K562 (cell line): ENCODE measurements at regions not wholly inside any gene's neighbourhood (a gene's known extent, or its start where the extent isn't known, plus 50 kb on each side); places are given as distances from the start of the nearest gene placed in this dataset.

ENCODE experiments used
- ATAC-seq: fragments of 200-7000 bp; cut with Tn5 transposase; 3 replicates; pipeline ENCODE4 v1.9.1; 2020; ENCODE audit warnings: moderate library complexity
- BruUV-seq: library from RNA; stranded (reverse); fragments of 400-500 nt; replicated peaks from 2 replicates; lab custom pipeline; 2021; lab: Mats Ljungman, UMichigan
- CTCF ChIA-PET: fragments of 300-600 bp; formaldehyde crosslinking; extraction: SDS; loops from one replicate; lab custom pipeline; 2021; ENCODE audit warnings: low intra/inter-chr PET ratio; lab: Yijun Ruan, JAX
- POLR2A ChIA-PET: fragments of 300-600, 350-650 bp; sonication (Branson Sonifier 250); formaldehyde crosslinking; extraction: SDS; loops from one replicate; lab custom pipeline; 2021; ENCODE audit warnings: antibody characterized with exemption, inconsistent platforms; lab: Yijun Ruan, JAX
- DNase-seq, 4 experiments: peaks; one replicate each; pipeline versions ENCODE4 v3.0.0 to v3.0.0-alpha.2; 2011 to 2018; ENCODE audit warnings: low spot score in 3 of 4, mixed read lengths in 3 of 4; ENCODE audit errors: extremely low read depth in 1 of 4
- FAIRE-seq: peaks from 2 replicates; lab custom pipeline; 2011; peaks lifted over from hg19 to GRCh38; lab: Jason Lieb, UNC
- H2AFZ ChIP-seq: 2 replicates; pipeline ENCODE4 v1.6.0; 2011; ENCODE audit warnings: low read depth, low read length, control low read depth, inconsistent platforms
- H3K27ac ChIP-seq: fragments of 200-600 bp; 3 replicates; pipeline ENCODE4 v1.8.0; 2011; ENCODE audit warnings: low read depth, mild to moderate bottlenecking, control low read depth, inconsistent platforms, low read length, moderate library complexity, mixed read lengths; ENCODE audit errors: extremely low read depth
- H3K27me3 ChIP-seq, 2 experiments: fragments of 300-600 bp in 1 of 2; 2 replicates in 1 of 2; 3 replicates in 1 of 2; pipeline versions ENCODE4 v1.6.0 to v1.8.0; 2011; ENCODE audit warnings: inconsistent platforms in 2 of 2, low read length in 2 of 2, mild to moderate bottlenecking in 1 of 2, mixed read lengths in 1 of 2, moderate library complexity in 1 of 2; ENCODE audit not compliant: control insufficient read depth in 2 of 2, insufficient read depth in 2 of 2
- H3K36me3 ChIP-seq: fragments of 300-600 bp; 3 replicates; pipeline ENCODE4 v1.8.0; 2011; ENCODE audit warnings: mild to moderate bottlenecking, low read length, inconsistent platforms; ENCODE audit not compliant: control insufficient read depth, insufficient read depth
- H3K4me1 ChIP-seq, 2 experiments: fragments of 200-600 bp in 1 of 2; replicated peaks in 1 of 2; 2 replicates in 1 of 2; 3 replicates in 1 of 2; pipeline versions ENCODE4 v1.5.1 to v1.8.0; 2011; ENCODE audit warnings: inconsistent platforms in 2 of 2, low read length in 2 of 2, mild to moderate bottlenecking in 1 of 2, mixed read lengths in 1 of 2, moderate library complexity in 1 of 2; ENCODE audit not compliant: control insufficient read depth in 2 of 2, insufficient read depth in 2 of 2
- H3K4me2 ChIP-seq: 2 replicates; pipeline ENCODE4 v1.6.1; 2011; ENCODE audit warnings: low read length, control low read depth, inconsistent platforms, mixed read lengths; ENCODE audit not compliant: insufficient read depth
- H3K4me3 ChIP-seq: fragments of 200-600 bp; sonication (generic), shearing (Covaris generic); 2 replicates; pipeline ENCODE4 v1.5.1; 2016; ENCODE audit warnings: control low read depth, inconsistent platforms
- H3K79me2 ChIP-seq: fragments of 200-600 bp; 3 replicates; pipeline ENCODE4 v1.8.0; 2011; ENCODE audit warnings: low read length, inconsistent platforms; ENCODE audit not compliant: control insufficient read depth, insufficient read depth
- H3K9ac ChIP-seq, 2 experiments: 2 replicates each; pipeline versions ENCODE4 v1.6.0 to v1.6.1; 2011; ENCODE audit warnings: low read depth in 2 of 2, low read length in 2 of 2, control low read depth in 1 of 2, inconsistent platforms in 1 of 2, mild to moderate bottlenecking in 1 of 2, mixed read lengths in 1 of 2; ENCODE audit not compliant: insufficient read depth in 1 of 2
- H3K9me1 ChIP-seq: one replicate; pipeline ENCODE4 v1.6.0; 2011; ENCODE audit warnings: inconsistent platforms, mild to moderate bottlenecking, low read length, moderate library complexity; ENCODE audit not compliant: control insufficient read depth, insufficient read depth
- H3K9me3 ChIP-seq: replicated peaks from 2 replicates; pipeline ENCODE4 v1.5.1; 2011; ENCODE audit warnings: low read depth, low read length, inconsistent platforms; ENCODE audit not compliant: control insufficient read depth, insufficient read depth
- H4K20me1 ChIP-seq: replicated peaks from 2 replicates; pipeline ENCODE4 v1.6.1; 2011; ENCODE audit warnings: low read length, inconsistent platforms, mixed read lengths; ENCODE audit not compliant: control insufficient read depth, insufficient read depth
- C11orf30 ChIP-seq: fragments of 450-650 bp; IDR thresholded peaks from 2 replicates; pipeline ENCODE4 v1.6.1; 2016; ENCODE audit warnings: low read depth, mild to moderate bottlenecking
- ETV1 ChIP-seq: fragments of 450-650 bp; conservative IDR thresholded peaks from 2 replicates; pipeline ENCODE4 v1.6.1; 2016; ENCODE audit warnings: missing genetic modification characterization, control low read depth, low read depth, missing compliant biosample characterization
- FIP1L1 ChIP-seq: fragments of 200-400 bp; formaldehyde crosslinking; IDR thresholded peaks from 2 replicates; pipeline ENCODE4 v1.6.1; 2018; ENCODE audit warnings: mild to moderate bottlenecking, low read depth, low read length; ENCODE audit not compliant: poor library complexity, severe bottlenecking
- HSF4 ChIP-seq: fragments of 250-450 bp; sonication (Bioruptor Pico); IDR thresholded peaks from 2 replicates; pipeline ENCODE4 v2.1.2; 2022; ENCODE audit warnings: mild to moderate bottlenecking, moderate library complexity, borderline replicate concordance
- JUN ChIP-seq, 2 experiments: sonication (generic) in 1 of 2; formaldehyde crosslinking in 1 of 2; IDR thresholded peaks; 2 replicates each; pipeline versions ENCODE4 v1.6.1 to v1.8.0; 2012 to 2022; ENCODE audit warnings: borderline replicate concordance in 2 of 2, mild to moderate bottlenecking in 2 of 2, improper control_type of control experiment in 1 of 2, low read depth in 1 of 2, low read length in 1 of 2, missing genetic modification reagents in 1 of 2
- MYNN ChIP-seq, 2 experiments: sonication (generic); formaldehyde crosslinking in 1 of 2; IDR thresholded peaks; 2 replicates each; pipeline versions ENCODE4 v1.5.0 to v1.6.1; 2016 to 2020; ENCODE audit warnings: antibody characterized with exemption in 1 of 2, missing genetic modification reagents in 1 of 2
- SMAD3 ChIP-seq: fragments of 450-650 bp; formaldehyde crosslinking; conservative IDR thresholded peaks from 2 replicates; pipeline ENCODE4 v1.4.0; 2020; ENCODE audit warnings: mild to moderate bottlenecking
- STAT5B ChIP-seq: fragments of 250-450 bp; sonication (Bioruptor Pico); IDR thresholded peaks from 2 replicates; pipeline ENCODE4 v1.8.0; 2021; ENCODE audit warnings: mild to moderate bottlenecking, inconsistent platforms
- TCF7L2 ChIP-seq: fragments of 150-350 bp; IDR thresholded peaks from 2 replicates; pipeline ENCODE4 v1.6.1; 2016; ENCODE audit warnings: low read depth, mild to moderate bottlenecking, low read length, moderate library complexity
- ZNF766 ChIP-seq: fragments of 200-800 bp; sonication (Bioruptor generic); conservative IDR thresholded peaks from 2 replicates; pipeline ENCODE4 v1.6.1; 2016; ENCODE audit warnings: missing genetic modification characterization, missing compliant biosample characterization
- WGBS: fragments of 100-300 bp; shearing (Covaris generic); methylation state at CpG from one replicate; pipeline ENCODE4 v1.1.6; 2016; ENCODE audit warnings: low coverage, mixed read lengths; ENCODE audit not compliant: insufficient coverage; ENCODE audit errors: missing lambda C conversion rate; 5-methylcytosine and 5-hydroxymethylcytosine counted together
- in situ Hi-C: fragments of 300-500 bp; cut with MboI; formaldehyde crosslinking; loops from 4 replicates; pipeline ENCODE4 v1.15.0; 2018; ENCODE audit warnings: inconsistent platforms, mixed read lengths
- intact Hi-C: fragments of 100-400 bp; cut with micrococcal nuclease; formaldehyde crosslinking; loops from 2 replicates; pipeline ENCODE4 v1.14.2; 2022
- TF ChIP-seq, protein P1 (sequence below): fragments of 250-450 bp; sonication (Bioruptor Pico); IDR thresholded peaks from 2 replicates; pipeline ENCODE4 v1.4.0; 2020
- TF ChIP-seq, protein P2 (sequence below): fragments of 250-450 bp; sonication (Bioruptor Pico); IDR thresholded peaks from 2 replicates; pipeline ENCODE4 v1.6.1; 2021; ENCODE audit warnings: mild to moderate bottlenecking

DNA sequence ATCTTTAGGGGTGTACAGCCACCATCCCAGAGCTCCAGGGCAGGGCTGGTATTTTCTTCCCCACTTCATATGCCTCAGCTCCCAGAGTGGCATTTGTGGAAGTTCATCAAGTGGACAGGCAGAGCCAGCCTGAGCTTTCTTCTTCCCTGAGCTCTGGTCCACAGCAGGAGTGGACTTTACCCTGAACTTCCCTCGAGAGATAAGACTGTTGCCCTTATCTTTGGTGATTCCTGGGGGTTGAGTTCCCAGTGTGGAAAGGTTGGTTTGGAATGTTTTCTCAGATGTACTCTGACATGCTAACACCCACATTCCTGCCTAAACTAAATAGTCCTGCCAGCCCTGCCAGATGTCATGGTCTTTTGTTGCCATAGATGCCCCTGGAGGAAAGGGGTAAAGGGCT, 62.0 kb upstream of the LGALSL start:
- peaks cover 0 to 13% of the 10 kb centered on the region in 2 experiments; a peak in 2 of 5 replicates for H3K27me3 ChIP-seq
- H4K20me1 ChIP-seq: no peaks in the 10 kb centered on the region
- TF ChIP-seq, protein P1, sequence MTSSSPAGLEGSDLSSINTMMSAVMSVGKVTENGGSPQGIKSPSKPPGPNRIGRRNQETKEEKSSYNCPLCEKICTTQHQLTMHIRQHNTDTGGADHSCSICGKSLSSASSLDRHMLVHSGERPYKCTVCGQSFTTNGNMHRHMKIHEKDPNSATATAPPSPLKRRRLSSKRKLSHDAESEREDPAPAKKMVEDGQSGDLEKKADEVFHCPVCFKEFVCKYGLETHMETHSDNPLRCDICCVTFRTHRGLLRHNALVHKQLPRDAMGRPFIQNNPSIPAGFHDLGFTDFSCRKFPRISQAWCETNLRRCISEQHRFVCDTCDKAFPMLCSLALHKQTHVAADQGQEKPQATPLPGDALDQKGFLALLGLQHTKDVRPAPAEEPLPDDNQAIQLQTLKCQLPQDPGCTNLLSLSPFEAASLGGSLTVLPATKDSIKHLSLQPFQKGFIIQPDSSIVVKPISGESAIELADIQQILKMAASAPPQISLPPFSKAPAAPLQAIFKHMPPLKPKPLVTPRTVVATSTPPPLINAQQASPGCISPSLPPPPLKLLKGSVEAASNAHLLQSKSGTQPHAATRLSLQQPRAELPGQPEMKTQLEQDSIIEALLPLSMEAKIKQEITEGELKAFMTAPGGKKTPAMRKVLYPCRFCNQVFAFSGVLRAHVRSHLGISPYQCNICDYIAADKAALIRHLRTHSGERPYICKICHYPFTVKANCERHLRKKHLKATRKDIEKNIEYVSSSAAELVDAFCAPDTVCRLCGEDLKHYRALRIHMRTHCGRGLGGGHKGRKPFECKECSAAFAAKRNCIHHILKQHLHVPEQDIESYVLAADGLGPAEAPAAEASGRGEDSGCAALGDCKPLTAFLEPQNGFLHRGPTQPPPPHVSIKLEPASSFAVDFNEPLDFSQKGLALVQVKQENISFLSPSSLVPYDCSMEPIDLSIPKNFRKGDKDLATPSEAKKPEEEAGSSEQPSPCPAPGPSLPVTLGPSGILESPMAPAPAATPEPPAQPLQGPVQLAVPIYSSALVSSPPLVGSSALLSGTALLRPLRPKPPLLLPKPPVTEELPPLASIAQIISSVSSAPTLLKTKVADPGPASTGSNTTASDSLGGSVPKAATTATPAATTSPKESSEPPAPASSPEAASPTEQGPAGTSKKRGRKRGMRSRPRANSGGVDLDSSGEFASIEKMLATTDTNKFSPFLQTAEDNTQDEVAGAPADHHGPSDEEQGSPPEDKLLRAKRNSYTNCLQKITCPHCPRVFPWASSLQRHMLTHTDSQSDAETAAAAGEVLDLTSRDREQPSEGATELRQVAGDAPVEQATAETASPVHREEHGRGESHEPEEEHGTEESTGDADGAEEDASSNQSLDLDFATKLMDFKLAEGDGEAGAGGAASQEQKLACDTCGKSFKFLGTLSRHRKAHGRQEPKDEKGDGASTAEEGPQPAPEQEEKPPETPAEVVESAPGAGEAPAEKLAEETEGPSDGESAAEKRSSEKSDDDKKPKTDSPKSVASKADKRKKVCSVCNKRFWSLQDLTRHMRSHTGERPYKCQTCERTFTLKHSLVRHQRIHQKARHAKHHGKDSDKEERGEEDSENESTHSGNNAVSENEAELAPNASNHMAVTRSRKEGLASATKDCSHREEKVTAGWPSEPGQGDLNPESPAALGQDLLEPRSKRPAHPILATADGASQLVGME (CRISPR knock-in tag): no peak
- TF ChIP-seq C11orf30 (no peak), SMAD3 (CRISPR knock-in tag) (no peak), JUN (IDR thresholded peaks at IDR 0.05; ENCODE audit: borderline replicate concordance, low read depth, low read length) (no peak), JUN (CRISPR knock-in tag; IDR thresholded peaks at IDR 0.05; ENCODE audit: borderline replicate concordance) (no peak), STAT5B (CRISPR knock-in tag) (no peak), ZNF766 (no peak), ETV1 (tag) (no peak), TCF7L2 (no peak), FIP1L1 (no peak), HSF4 (CRISPR knock-in tag) (no peak), MYNN (IDR thresholded peaks at IDR 0.05) (no peak), MYNN (CRISPR knock-in tag; IDR thresholded peaks at IDR 0.05) (no peak)
- TF ChIP-seq, protein P2, sequence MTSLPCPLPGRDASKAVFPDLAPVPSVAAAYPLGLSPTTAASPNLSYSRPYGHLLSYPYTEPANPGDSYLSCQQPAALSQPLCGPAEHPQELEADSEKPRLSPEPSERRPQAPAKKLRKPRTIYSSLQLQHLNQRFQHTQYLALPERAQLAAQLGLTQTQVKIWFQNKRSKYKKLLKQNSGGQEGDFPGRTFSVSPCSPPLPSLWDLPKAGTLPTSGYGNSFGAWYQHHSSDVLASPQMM (CRISPR knock-in tag): no peak
- H3K9me3 ChIP-seq: no peaks in the 10 kb centered on the region
- H3K9me1 ChIP-seq: no peaks in the 10 kb centered on the region
- peaks cover 0 to 7% of the 10 kb centered on the region in 2 experiments; a peak in 3 of 5 replicates for H3K4me1 ChIP-seq
- CTCF ChIA-PET: interaction anchor here (1.2 kb wide), 1 partner anchor 474 kb away, joined by 3 read pairs; no protein-coding TSS in a partner anchor
- no peak for DNase-seq
- ATAC-seq: no peak
- no peaks in the 10 kb centered on the region for H3K36me3 ChIP-seq
- intact Hi-C loops (no loop called here), in situ Hi-C loops (no loop called here)
- no peak overlapping the region for H3K27ac ChIP-seq
- H3K4me3 ChIP-seq: no peak overlapping the region
- H3K4me2 ChIP-seq: no peak overlapping the region
- BruUV-seq: no TSS peak
- FAIRE-seq: no peak
- 0% methylated on average over 1 of the region's 1 CpG for WGBS
- H2AFZ ChIP-seq: no peak overlapping the region
- H3K79me2 ChIP-seq: no peaks in the 10 kb centered on the region
- POLR2A ChIA-PET: no interaction called here
- no peak overlapping the region; a peak in 1 of 4 replicates for H3K9ac ChIP-seq
